ENCODE measurements at regions not wholly inside any gene's neighbourhood (a gene's known extent, or its start where the extent isn't known, plus 50 kb on each side); places are given as distances from the start of the nearest gene placed in this dataset.

GRCh38 chr13:37403776-37404527 is 194.6 kb downstream of the POSTN start:
- POLR2A ChIA-PET = no interaction called here
- WGBS (ENCODE audit: low lambda C conversion rate) = 9% methylated on average over 7 of the region's 7 CpGs
- no TSS peak for BruUV-seq (replicated peaks)

More at GRCh38 chr13:37403776-37404527, 194.6 kb downstream of the POSTN start:
- no peaks in the 10 kb centered on the region for H3K27me3 ChIP-seq (ENCODE audit: control insufficient read depth in 1 of 2, insufficient read depth in 2 of 2, low read length in 2 of 2)
- no peak for DNase-seq (ENCODE audit: low spot score)
- no peak overlapping the region for H3K27ac ChIP-seq (ENCODE audit: extremely low read length, insufficient read depth, low read length)
- no peak overlapping the region for H3K9ac ChIP-seq (ENCODE audit: insufficient read depth, low read depth, low read length)
- intact Hi-C loops (cut with micrococcal nuclease; ENCODE audit: unreplicated experiment) = no loop called here
- no peaks in the 10 kb centered on the region for H4K20me1 ChIP-seq (ENCODE audit: insufficient read depth, low read length)
- in situ Hi-C loops (cut with HindIII; ENCODE audit: extremely low pct_ligation_motif_present, low pct_unique_long_range_greater_than_20kb) = no loop called here
- no peak for ATAC-seq
- H3K36me3 ChIP-seq (replicated peaks in 1 of 2; ENCODE audit: control insufficient read depth in 1 of 2, insufficient read depth in 2 of 2, low read length in 2 of 2) = no peaks in the 10 kb centered on the region
- H3K4me1 ChIP-seq (ENCODE audit: insufficient read depth, low read length) = no peaks in the 10 kb centered on the region
- no peak overlapping the region for H2AFZ ChIP-seq (ENCODE audit: low read length)
- CTCF ChIA-PET (ENCODE audit: low intra/inter-chr PET ratio, low total read pairs) = no interaction called here
- H3K79me2 ChIP-seq (ENCODE audit: insufficient read depth, low read length) = no peaks in the 10 kb centered on the region
- FAIRE-seq = no peak
- H3K4me3 ChIP-seq (replicated peaks in 1 of 3; ENCODE audit: insufficient read depth in 1 of 3, low read depth in 2 of 3, low read length in 3 of 3) = no peak overlapping the region
- TF ChIP-seq ZBTB7A (CRISPR knock-in tag; IDR thresholded peaks at IDR 0.05) (no peak), GLMP (CRISPR knock-in tag; IDR thresholded peaks at IDR 0.05; ENCODE audit: borderline replicate concordance) (no peak), TGIF2 (CRISPR knock-in tag; IDR thresholded peaks at IDR 0.05) (no peak), ZNF33B (CRISPR knock-in tag; IDR thresholded peaks at IDR 0.05) (no peak), TRIM22 (IDR thresholded peaks at IDR 0.05) (no peak), ZNF839 (CRISPR knock-in tag; IDR thresholded peaks at IDR 0.05; ENCODE audit: borderline replicate concordance) (no peak), ZNF292 (CRISPR knock-in tag; IDR thresholded peaks at IDR 0.05; ENCODE audit: borderline replicate concordance, low read depth) (no peak), GATAD2A (CRISPR knock-in tag; IDR thresholded peaks at IDR 0.05) (no peak), ZNF703 (CRISPR knock-in tag; IDR thresholded peaks at IDR 0.05; ENCODE audit: borderline replicate concordance) (no peak), CBX5 (CRISPR knock-in tag; IDR thresholded peaks at IDR 0.05; ENCODE audit: borderline replicate concordance) (no peak), ZNF800 (CRISPR knock-in tag; IDR thresholded peaks at IDR 0.05) (no peak), PPARG (CRISPR knock-in tag; conservative IDR thresholded peaks at IDR 0.05) (no peak), BORCS8-MEF2B (CRISPR knock-in tag; IDR thresholded peaks at IDR 0.05) (no peak), MEIS2 (CRISPR knock-in tag; IDR thresholded peaks at IDR 0.05) (no peak), AHR (CRISPR knock-in tag; IDR thresholded peaks at IDR 0.05) (no peak), ZKSCAN5 (CRISPR knock-in tag; IDR thresholded peaks at IDR 0.05) (no peak)
- no peaks in the 10 kb centered on the region for H3K9me3 ChIP-seq (ENCODE audit: low read length)
- H3K4me2 ChIP-seq (ENCODE audit: low read depth, low read length) = no peak overlapping the region

All from HepG2 (cell line).